ENCODE measurements at regions not wholly inside any gene's neighbourhood (a gene's known extent, or its start where the extent isn't known, plus 50 kb on each side); places are given as distances from the start of the nearest gene placed in this dataset.
A peak's percentile ranks its signal among the peaks of the same experiment; 100 is the strongest.

DNA sequence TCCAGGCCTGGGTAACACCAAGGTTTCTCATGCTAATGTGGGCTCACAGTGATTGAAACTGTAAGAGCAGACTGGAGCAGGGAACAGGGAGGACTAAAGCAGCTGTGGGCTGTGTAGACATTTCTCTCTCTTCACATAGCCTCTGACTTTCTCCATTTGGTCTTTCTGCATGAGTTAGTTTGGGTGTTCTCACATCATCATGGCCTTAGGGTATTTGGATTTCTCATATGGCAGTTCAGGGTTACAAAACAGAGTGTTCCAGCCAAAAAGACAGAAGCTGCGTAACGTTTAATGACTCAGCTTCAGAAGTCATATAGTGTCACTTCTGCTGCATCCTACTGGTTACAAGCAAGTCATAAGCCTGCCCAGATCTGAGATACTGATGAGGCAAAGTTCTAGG lies 52.0 kb upstream of the OSBPL8 start:
- TF ChIP-seq, protein P1, sequence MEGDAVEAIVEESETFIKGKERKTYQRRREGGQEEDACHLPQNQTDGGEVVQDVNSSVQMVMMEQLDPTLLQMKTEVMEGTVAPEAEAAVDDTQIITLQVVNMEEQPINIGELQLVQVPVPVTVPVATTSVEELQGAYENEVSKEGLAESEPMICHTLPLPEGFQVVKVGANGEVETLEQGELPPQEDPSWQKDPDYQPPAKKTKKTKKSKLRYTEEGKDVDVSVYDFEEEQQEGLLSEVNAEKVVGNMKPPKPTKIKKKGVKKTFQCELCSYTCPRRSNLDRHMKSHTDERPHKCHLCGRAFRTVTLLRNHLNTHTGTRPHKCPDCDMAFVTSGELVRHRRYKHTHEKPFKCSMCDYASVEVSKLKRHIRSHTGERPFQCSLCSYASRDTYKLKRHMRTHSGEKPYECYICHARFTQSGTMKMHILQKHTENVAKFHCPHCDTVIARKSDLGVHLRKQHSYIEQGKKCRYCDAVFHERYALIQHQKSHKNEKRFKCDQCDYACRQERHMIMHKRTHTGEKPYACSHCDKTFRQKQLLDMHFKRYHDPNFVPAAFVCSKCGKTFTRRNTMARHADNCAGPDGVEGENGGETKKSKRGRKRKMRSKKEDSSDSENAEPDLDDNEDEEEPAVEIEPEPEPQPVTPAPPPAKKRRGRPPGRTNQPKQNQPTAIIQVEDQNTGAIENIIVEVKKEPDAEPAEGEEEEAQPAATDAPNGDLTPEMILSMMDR (conservative IDR thresholded peaks at IDR 0.05), result no peak
- Mint-ChIP-seq H3K9me3 (peaks cover 6% of the 10 kb centered on the region), H3K27me3 (no peaks in the 10 kb centered on the region), H3K4me3 (no peak overlapping the region), H3K4me1 (ENCODE audit: unreplicated experiment) (no peaks in the 10 kb centered on the region), H3K27ac (no peak overlapping the region), H3K36me3 (no peaks in the 10 kb centered on the region)
- DNase-seq (ENCODE audit: extremely low spot score, unreplicated experiment), result no peak

DNA sequence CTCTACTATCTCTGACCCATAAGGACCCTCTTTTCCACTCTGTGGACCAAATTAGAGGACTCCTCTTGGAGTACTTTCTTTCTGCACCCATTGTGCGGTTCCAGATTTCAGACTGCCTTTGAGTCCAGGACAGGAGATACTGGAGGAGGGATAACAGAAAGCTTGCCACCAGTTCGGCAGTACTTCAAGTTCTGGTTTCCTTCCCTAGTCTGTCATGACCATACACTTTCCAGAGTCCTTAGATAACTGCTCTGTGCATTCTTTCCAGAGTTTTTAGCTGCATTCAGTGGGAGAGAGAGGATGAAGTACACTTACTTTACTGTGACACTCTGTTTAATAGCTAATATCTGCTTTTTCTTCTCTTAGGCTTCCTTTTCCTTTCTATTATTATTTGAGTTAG lies 54.8 kb upstream of the OSBPL8 start:
- Mint-ChIP-seq H3K36me3 (no peaks in the 10 kb centered on the region), H3K27ac (no peak overlapping the region), H3K27me3 (no peaks in the 10 kb centered on the region), H3K4me1 (ENCODE audit: unreplicated experiment) (no peaks in the 10 kb centered on the region), H3K9me3 (peaks cover 6% of the 10 kb centered on the region), H3K4me3 (no peak overlapping the region)
- TF ChIP-seq, protein P1 (conservative IDR thresholded peaks at IDR 0.05), result no peak
- DNase-seq (ENCODE audit: extremely low spot score, unreplicated experiment), result no peak

DNA sequence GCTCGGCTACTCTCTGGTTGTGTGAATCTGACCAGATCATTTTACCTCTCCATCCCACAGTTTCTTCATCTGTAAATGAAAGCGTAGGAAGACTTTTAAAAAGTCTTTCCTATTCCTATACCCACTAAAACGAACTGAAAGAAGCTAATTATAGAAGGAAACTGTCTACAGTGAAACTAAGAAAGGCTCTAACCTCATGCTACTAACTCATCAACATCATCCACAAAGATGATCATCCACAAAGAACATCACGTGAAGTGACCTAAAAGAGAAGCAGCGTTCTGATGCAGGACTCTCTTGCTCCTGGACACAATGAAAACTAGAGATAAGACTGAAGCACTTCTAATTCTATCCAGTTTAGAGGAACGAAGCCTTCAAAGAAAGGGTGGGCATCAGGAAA lies 58.5 kb upstream of the OSBPL8 start:
- H3K4me3 Mint-ChIP-seq, result no peak overlapping the region
- TF ChIP-seq, protein P1 (conservative IDR thresholded peaks at IDR 0.05), result no peak
- H3K4me1 Mint-ChIP-seq (ENCODE audit: unreplicated experiment), result peaks cover 6% of the 10 kb centered on the region
- no peak for DNase-seq (ENCODE audit: extremely low spot score, unreplicated experiment)
- peaks cover 6% of the 10 kb centered on the region for H3K9me3 Mint-ChIP-seq
- no peaks in the 10 kb centered on the region for H3K36me3 Mint-ChIP-seq
- H3K27me3 Mint-ChIP-seq, result no peaks in the 10 kb centered on the region
- H3K27ac Mint-ChIP-seq, result no peak overlapping the region

DNA sequence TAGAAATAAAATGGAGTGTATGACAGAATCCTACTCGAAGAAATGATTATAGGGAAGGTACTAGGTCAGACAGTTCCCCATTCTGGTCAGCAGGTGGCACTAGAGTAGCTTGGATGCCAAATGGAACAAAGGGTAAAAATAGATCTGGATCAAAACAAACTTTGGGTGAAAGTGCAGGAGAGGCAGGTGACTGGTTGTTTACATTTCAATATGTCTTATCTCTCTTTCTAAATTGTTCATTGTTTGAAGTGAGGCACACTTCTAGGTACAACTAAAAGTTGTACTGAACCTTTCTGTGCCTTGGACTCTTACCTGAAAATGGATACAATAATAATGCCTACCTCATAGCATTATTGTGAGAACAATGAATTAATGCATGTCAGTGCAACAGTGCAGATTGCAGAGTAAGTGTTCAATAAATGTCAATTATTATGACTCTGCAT lies 62.0 kb upstream of the OSBPL8 start:
- H3K4me1 Mint-ChIP-seq (ENCODE audit: unreplicated experiment), result peaks cover 6% of the 10 kb centered on the region
- no peaks in the 10 kb centered on the region for H3K36me3 Mint-ChIP-seq
- H3K27me3 Mint-ChIP-seq, result no peaks in the 10 kb centered on the region
- H3K27ac Mint-ChIP-seq, result peak overlapping the region; percentile 11
- TF ChIP-seq, protein P1 (conservative IDR thresholded peaks at IDR 0.05), result peak; percentile 99
- H3K4me3 Mint-ChIP-seq, result no peak overlapping the region
- no peak for DNase-seq (ENCODE audit: extremely low spot score, unreplicated experiment)
- H3K9me3 Mint-ChIP-seq, result no peaks in the 10 kb centered on the region

DNA sequence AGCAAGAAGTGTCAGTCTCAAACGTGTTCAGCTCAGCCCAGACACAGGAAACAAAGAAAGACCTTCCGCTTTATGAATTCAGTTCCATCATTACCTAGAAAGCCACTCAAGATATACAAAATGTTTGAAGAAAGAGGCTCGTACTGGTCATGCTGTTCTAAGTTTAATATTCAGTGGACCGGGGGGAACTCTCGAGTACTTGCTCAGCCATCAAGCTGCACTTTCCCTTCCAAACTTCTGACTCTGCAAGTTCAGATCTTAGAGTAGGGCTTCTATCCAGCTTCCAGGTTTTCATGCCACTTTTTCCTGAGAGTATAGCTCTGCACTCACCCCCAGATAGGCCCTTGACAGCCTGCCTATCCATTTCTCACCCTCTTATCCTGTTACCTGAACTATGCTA lies 62.8 kb upstream of the OSBPL8 start:
- Mint-ChIP-seq H3K4me1 (ENCODE audit: unreplicated experiment) (peaks cover 6% of the 10 kb centered on the region), H3K9me3 (no peaks in the 10 kb centered on the region), H3K36me3 (no peaks in the 10 kb centered on the region), H3K4me3 (no peak overlapping the region), H3K27me3 (no peaks in the 10 kb centered on the region), H3K27ac (no peak overlapping the region)
- DNase-seq (ENCODE audit: extremely low spot score, unreplicated experiment), result no peak
- TF ChIP-seq, protein P1 (conservative IDR thresholded peaks at IDR 0.05), result no peak

DNA sequence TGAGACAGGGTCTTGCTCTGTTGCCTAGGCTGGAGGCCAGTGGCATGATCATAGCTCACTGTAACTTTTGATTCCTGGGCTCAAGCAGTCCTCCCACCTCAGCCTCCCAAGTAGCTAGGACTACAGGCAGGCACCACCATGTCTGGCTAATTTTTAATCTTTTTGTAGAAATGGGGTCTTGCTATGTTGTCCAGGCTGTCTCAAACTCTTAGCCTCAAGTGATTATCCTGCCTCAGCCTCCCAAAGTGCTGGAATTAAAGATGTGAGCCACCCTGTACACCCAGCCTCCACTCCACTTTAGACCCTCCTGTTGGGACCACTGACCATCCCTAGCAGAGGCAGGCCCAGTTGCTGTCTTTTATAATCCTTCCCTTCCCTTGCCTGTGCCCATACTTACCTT lies 63.3 kb upstream of the OSBPL8 start:
- H3K4me3 Mint-ChIP-seq, result no peak overlapping the region
- DNase-seq (ENCODE audit: extremely low spot score, unreplicated experiment), result no peak
- H3K27ac Mint-ChIP-seq, result no peak overlapping the region
- no peaks in the 10 kb centered on the region for H3K9me3 Mint-ChIP-seq
- TF ChIP-seq, protein P1 (conservative IDR thresholded peaks at IDR 0.05), result no peak
- no peaks in the 10 kb centered on the region for H3K36me3 Mint-ChIP-seq
- no peaks in the 10 kb centered on the region for H3K27me3 Mint-ChIP-seq
- H3K4me1 Mint-ChIP-seq (ENCODE audit: unreplicated experiment), result peaks cover 6% of the 10 kb centered on the region

Data from type B pancreatic cell (in vitro differentiated cells).